Panc1 (cell line): ENCODE measurements at regions not wholly inside any gene's neighbourhood (a gene's known extent, or its start where the extent isn't known, plus 50 kb on each side); places are given as distances from the start of the nearest gene placed in this dataset.
A peak's percentile ranks its signal among the peaks of the same experiment; 100 is the strongest.

ENCODE experiments used
- ATAC-seq: fragments of 200-7000 bp; cut with Tn5 transposase; 2 replicates; pipeline ENCODE4 v1.9.1; 2020; ENCODE audit warnings: mild to moderate bottlenecking, moderate library complexity
- BruUV-seq: library from RNA; stranded (reverse); fragments of 400-500 nt; replicated peaks from 2 replicates; lab custom pipeline; 2021; lab: Mats Ljungman, UMichigan
- CTCF ChIA-PET: fragments of 300-600 bp; sonication (Branson Sonifier 250); formaldehyde crosslinking; loops from one replicate; lab custom pipeline; 2022; ENCODE audit warnings: antibody characterized with exemption; lab: Charles Lee
- POLR2A ChIA-PET: fragments of 300-600 bp; sonication (Branson Sonifier 250); formaldehyde crosslinking; loops from one replicate; lab custom pipeline; 2022; ENCODE audit warnings: antibody characterized with exemption; lab: Charles Lee
- DNase-seq: peaks from one replicate; pipeline ENCODE4 v3.0.0-alpha.2; 2010; ENCODE audit warnings: low read depth, low spot score
- H3K27ac ChIP-seq: 2 replicates; pipeline ENCODE4 v1.5.1; 2011; ENCODE audit warnings: mild to moderate bottlenecking, low read length, inconsistent platforms
- H3K27me3 ChIP-seq: fragments of 200-500 bp; sonication (Bioruptor generic); 2 replicates; pipeline ENCODE4 v1.6.0; 2014; ENCODE audit warnings: low read length, inconsistent platforms; ENCODE audit not compliant: control insufficient read depth, insufficient read depth
- H3K36me3 ChIP-seq: fragments of 200-500 bp; sonication (Bioruptor generic); 2 replicates; pipeline ENCODE4 v1.5.1; 2014; ENCODE audit warnings: inconsistent platforms, mild to moderate bottlenecking, low read length, moderate library complexity; ENCODE audit not compliant: control insufficient read depth, insufficient read depth
- H3K4me1 ChIP-seq: 2 replicates; pipeline ENCODE4 v1.5.1; 2011; ENCODE audit warnings: inconsistent platforms, mild to moderate bottlenecking, low read length, moderate library complexity; ENCODE audit not compliant: control insufficient read depth, insufficient read depth
- H3K4me3 ChIP-seq, 2 experiments: 2 replicates each; pipeline ENCODE4 v1.5.1; 2011 to 2012; ENCODE audit warnings: low read depth in 2 of 2, low read length in 2 of 2, mild to moderate bottlenecking in 2 of 2, inconsistent platforms in 1 of 2, moderate library complexity in 1 of 2
- H3K9me3 ChIP-seq: fragments of 200-500 bp; sonication (Bioruptor generic); 2 replicates; pipeline ENCODE4 v1.5.1; 2014; ENCODE audit warnings: low read depth, mild to moderate bottlenecking, inconsistent platforms, low read length, moderate library complexity; ENCODE audit not compliant: control insufficient read depth, insufficient read depth
- CTCF ChIP-seq: fragments of 450-650 bp; IDR thresholded peaks from 2 replicates; pipeline ENCODE4 v1.5.1; 2017; ENCODE audit warnings: mild to moderate bottlenecking
- POLR2AphosphoS5 ChIP-seq: IDR thresholded peaks from 2 replicates; pipeline ENCODE4 v1.6.1; 2012; ENCODE audit warnings: mild to moderate bottlenecking, low read depth, low read length, moderate library complexity
- REST ChIP-seq, 2 experiments: IDR thresholded peaks; 2 replicates each; pipeline ENCODE4 v1.6.1; 2011 to 2012; ENCODE audit warnings: low read depth in 2 of 2, control low read depth in 1 of 2, low read length in 1 of 2, mild to moderate bottlenecking in 1 of 2, moderate library complexity in 1 of 2; ENCODE audit not compliant: insufficient read depth in 1 of 2
- SIN3A ChIP-seq: IDR thresholded peaks from 2 replicates; pipeline ENCODE4 v1.6.1; 2012; ENCODE audit warnings: low read depth, mild to moderate bottlenecking, low read length, moderate library complexity, borderline replicate concordance; ENCODE audit not compliant: insufficient read depth
- TCF7L2 ChIP-seq: IDR thresholded peaks from 2 replicates; pipeline ENCODE4 v1.6.1; 2011; ENCODE audit warnings: mild to moderate bottlenecking, low read depth, low read length, inconsistent platforms
- in situ Hi-C: cut with HindIII; loops from 2 replicates; pipeline ENCODE4 v1.10.0; 2016; ENCODE audit warnings: low sequenced_read_pairs, low pct_unique_long_range_greater_than_20kb
- intact Hi-C: fragments of 100-400 bp; cut with micrococcal nuclease; formaldehyde crosslinking; loops from one replicate; pipeline ENCODE4 v1.10.0; 2022; ENCODE audit not compliant: unreplicated experiment

DNA sequence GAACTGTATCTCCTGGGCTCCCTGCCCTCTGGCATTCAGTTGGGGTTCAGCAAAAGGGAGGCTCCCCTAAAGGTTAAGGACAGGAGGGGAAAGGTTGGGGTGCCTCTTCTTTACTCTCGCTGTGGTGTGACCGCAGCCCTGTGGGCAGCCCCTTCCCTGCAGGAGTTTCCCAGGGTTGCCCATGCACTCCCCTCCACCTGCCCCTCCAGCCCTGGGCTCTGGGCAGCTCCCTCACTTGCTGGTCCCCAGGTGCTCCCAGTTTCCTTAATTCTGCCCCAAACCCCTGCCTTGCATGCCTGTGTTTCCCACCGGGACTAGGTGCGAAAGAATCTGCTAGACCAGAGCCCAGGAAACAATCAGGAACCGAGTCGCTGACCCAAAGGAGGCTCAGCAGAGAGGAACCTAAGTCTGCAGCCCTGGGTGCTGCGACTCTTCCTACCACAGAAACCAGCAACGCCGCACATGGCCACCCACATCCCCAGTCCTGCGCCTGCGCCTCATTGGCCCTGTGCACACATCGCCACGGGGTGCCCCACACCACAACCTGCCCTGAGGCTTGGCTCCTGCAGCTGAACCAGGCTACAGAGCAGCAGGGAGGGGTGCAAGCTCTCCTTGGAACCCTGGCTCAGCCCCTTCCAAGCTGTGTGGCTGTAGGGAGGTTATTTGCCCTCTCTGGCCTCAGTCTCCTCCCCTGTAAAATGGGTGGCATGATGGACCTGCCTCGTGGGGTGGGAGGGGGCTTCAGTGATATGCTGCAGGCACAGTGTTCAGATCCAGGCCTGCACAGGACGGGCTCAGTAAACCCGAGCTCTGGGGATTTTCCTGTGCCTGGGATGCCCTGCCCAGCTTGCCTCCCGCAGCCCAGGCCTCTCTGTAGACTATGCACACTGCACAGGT, 487.6 kb downstream of the PREX1 start:
- ChIA-PET POLR2A (no interaction called here), CTCF (no interaction called here)
- peaks cover 5% of the 10 kb centered on the region for H3K4me1 ChIP-seq
- intact Hi-C loops (no loop called here), in situ Hi-C loops (no loop called here)
- TF ChIP-seq REST (IDR thresholded peaks at IDR 0.05; ENCODE audit: insufficient read depth in 1 of 2, low read depth in 2 of 2, low read length in 1 of 2) (no peak), CTCF (no peak), SIN3A (no peak), POLR2AphosphoS5 (no peak), TCF7L2 (no peak)
- H3K9me3 ChIP-seq, result no peaks in the 10 kb centered on the region
- no peak overlapping the region for H3K27ac ChIP-seq
- peaks cover 2% of the 10 kb centered on the region for H3K27me3 ChIP-seq
- ATAC-seq (peak; percentile 68), DNase-seq (no peak)
- H3K4me3 ChIP-seq, result no peak overlapping the region
- no TSS peak for BruUV-seq
- H3K36me3 ChIP-seq, result no peaks in the 10 kb centered on the region

DNA sequence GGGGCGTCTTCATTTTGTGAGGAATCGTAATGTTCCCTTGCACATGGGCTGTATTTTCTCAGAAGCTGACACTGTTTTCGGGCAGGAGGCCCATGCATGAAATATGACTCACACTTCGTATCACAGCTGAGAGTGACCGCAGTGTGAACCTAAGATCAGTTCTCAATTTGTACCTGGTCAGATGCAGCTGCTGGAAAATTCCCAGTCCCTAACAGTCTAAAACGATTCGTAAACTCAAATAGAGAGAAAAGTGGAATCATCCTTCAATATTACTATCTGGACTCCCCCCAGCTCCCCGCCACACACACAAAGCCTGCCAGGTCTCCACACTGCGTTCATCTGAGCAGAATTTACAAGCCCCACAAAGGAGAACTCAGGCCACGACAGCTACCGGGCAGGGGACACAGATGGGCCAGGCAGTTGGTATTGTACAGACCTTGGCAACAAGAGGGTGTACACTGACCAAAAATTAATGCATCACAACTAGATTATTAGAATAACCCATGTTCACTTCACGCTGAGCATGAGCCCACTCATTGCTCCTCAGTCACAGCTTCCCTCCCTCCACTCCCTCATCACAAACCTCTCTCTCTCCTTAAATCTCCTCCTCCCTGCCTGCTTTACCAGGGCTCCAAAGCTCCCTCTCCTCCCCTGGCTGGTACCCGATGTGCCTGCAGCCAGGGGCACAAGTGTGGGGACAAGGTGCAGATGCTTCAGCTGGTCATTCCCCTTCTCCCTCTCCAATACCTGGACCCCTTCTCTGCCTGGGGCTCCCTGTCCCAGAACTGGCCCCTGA, 488.4 kb downstream of the PREX1 start:
- intact Hi-C loops (no loop called here), in situ Hi-C loops (no loop called here)
- ChIA-PET CTCF (no interaction called here), POLR2A (no interaction called here)
- TF ChIP-seq SIN3A (no peak), REST (IDR thresholded peaks at IDR 0.05; ENCODE audit: insufficient read depth in 1 of 2, low read depth in 2 of 2, low read length in 1 of 2) (no peak), POLR2AphosphoS5 (no peak), CTCF (no peak), TCF7L2 (no peak)
- no peak overlapping the region for H3K27ac ChIP-seq
- ATAC-seq, result peak; percentile 70
- H3K4me3 ChIP-seq, result peak overlapping the region in 1 of 2 experiments; percentile 6; a peak in 1 of 4 replicates
- peaks cover 2% of the 10 kb centered on the region for H3K27me3 ChIP-seq
- DNase-seq, result no peak
- H3K36me3 ChIP-seq, result no peaks in the 10 kb centered on the region
- no peaks in the 10 kb centered on the region for H3K9me3 ChIP-seq
- H3K4me1 ChIP-seq, result peaks cover 5% of the 10 kb centered on the region
- no TSS peak for BruUV-seq
